ENCODE measurements at regions not wholly inside any gene's neighbourhood (a gene's known extent, or its start where the extent isn't known, plus 50 kb on each side); places are given as distances from the start of the nearest gene placed in this dataset.

DNA sequence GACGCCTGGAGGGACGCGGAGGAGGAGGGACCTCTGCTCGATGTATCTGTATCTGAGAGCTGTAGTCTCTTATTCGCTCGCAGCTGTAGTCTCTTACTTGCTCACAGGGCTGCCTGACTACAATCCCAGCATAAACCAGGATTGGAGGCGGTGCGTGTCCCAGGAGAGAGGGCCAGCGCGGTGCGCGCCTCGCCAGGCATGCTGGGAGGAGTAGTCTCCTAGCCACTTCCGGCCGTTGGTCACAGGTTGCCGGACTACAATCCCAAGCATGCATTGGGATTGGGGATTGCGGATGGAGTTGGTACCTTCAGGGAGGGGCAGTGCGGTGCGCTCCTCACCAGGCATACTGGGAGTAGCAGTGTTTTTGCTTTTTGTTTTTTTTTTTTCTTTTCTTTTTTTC is 421.7 kb upstream of the NUPR2 start:
- DNase-seq (ENCODE audit: low read depth in 1 of 2, low spot score in 2 of 2) (no peak), FAIRE-seq (no peak)
- Histone ChIP-seq H4K20me1 (replicated peaks in 1 of 2; ENCODE audit: control insufficient read depth in 1 of 2, insufficient read depth in 2 of 2, low read length in 2 of 2) (no peaks in the 10 kb centered on the region), H2BK12ac (ENCODE audit: low read depth, low read length) (no peak overlapping the region), H4K91ac (replicated peaks; ENCODE audit: insufficient read length, low read length) (no peak overlapping the region), H3K9me3 (ENCODE audit: insufficient read depth in 2 of 2, low read depth in 1 of 2, low read length in 1 of 2) (peaks cover 71 to 81% of the 10 kb centered on the region in 2 experiments), H2BK120ac (replicated peaks; ENCODE audit: low read depth, low read length) (no peak overlapping the region), H3K27ac (ENCODE audit: low read depth, low read length) (no peak overlapping the region), H3K4ac (replicated peaks; ENCODE audit: insufficient read length, low read depth, low read length) (no peak overlapping the region), H3K14ac (ENCODE audit: insufficient read length) (no peak overlapping the region), H3K4me2 (ENCODE audit: insufficient read depth in 1 of 2, low read depth in 2 of 2, low read length in 2 of 2) (no peak overlapping the region), H3K56ac (replicated peaks; ENCODE audit: insufficient read length, low read depth, low read length) (no peak overlapping the region), H4K5ac (ENCODE audit: insufficient read length, low read depth, low read length) (no peak overlapping the region), H3K36me3 (ENCODE audit: control insufficient read depth in 2 of 4, insufficient read depth in 4 of 4, low read length in 3 of 4) (no peaks in the 10 kb centered on the region), H3K4me1 (replicated peaks in 1 of 4; ENCODE audit: control insufficient read depth in 3 of 4, insufficient read depth in 4 of 4, low read length in 3 of 4) (no peaks in the 10 kb centered on the region), H3K4me3 (ENCODE audit: extremely low read depth in 1 of 4, insufficient read depth in 2 of 4, low read depth in 3 of 4, low read length in 4 of 4) (no peak overlapping the region), H2BK20ac (ENCODE audit: low read length) (no peak overlapping the region), H3K79me2 (ENCODE audit: control insufficient read depth in 1 of 2, insufficient read depth in 2 of 2, low read length in 2 of 2) (no peaks in the 10 kb centered on the region), H3K23me2 (ENCODE audit: low read depth, low read length) (no peaks in the 10 kb centered on the region), H3K18ac (ENCODE audit: extremely low read depth, low read length) (no peak overlapping the region), H3K23ac (ENCODE audit: insufficient read length) (no peak overlapping the region), H2BK15ac (ENCODE audit: low read length) (no peak overlapping the region), H2BK5ac (ENCODE audit: low read depth, low read length) (no peak overlapping the region), H2AK5ac (ENCODE audit: low read depth, low read length) (no peak overlapping the region), H3K27me3 (replicated peaks in 1 of 4; ENCODE audit: control insufficient read depth in 3 of 4, extremely low read depth in 1 of 4, insufficient read depth in 3 of 4, low read length in 3 of 4) (no peaks in the 10 kb centered on the region), H3K79me1 (ENCODE audit: low read depth, low read length) (no peaks in the 10 kb centered on the region), H3K9ac (replicated peaks in 1 of 4; ENCODE audit: extremely low read depth in 1 of 4, low read depth in 3 of 4, low read length in 3 of 4) (no peak overlapping the region), H2AFZ (ENCODE audit: low read length) (no peak overlapping the region), H4K8ac (ENCODE audit: extremely low read depth, insufficient read depth, low read length) (no peak overlapping the region)
- CTCF ChIA-PET (ENCODE audit: partially characterized antibody) = no interaction called here
- WGBS, 2 experiments (ENCODE audit: extremely low coverage in 1 of 2, insufficient coverage in 1 of 2, insufficient read length in 1 of 2, insufficient replicate concordance in 2 of 2, low coverage in 1 of 2, low lambda C conversion rate in 2 of 2, missing lambda C conversion rate in 1 of 2) = 83% methylated on average over 3 of the region's 19 CpGs; no CpG with 5 or more reads in 1 of the 2 experiments
- TF ChIP-seq CREB1 (IDR thresholded peaks at IDR 0.05) (no peak), EGR1 (IDR thresholded peaks at IDR 0.05; ENCODE audit: borderline replicate concordance, low read depth, low read length) (no peak), POU5F1 (IDR thresholded peaks at IDR 0.05; ENCODE audit: low read depth, low read length) (no peak), NANOG (IDR thresholded peaks at IDR 0.05; ENCODE audit: insufficient read depth, low read depth, low read length, poor library complexity, severe bottlenecking) (no peak), TEAD4 (IDR thresholded peaks at IDR 0.05; ENCODE audit: low read depth, low read length) (no peak), ZNF274 (IDR thresholded peaks at IDR 0.05; ENCODE audit: borderline replicate concordance, extremely low read depth, low read length) (no peak), RAD21 (IDR thresholded peaks at IDR 0.05 in 1 of 2, conservative IDR thresholded peaks at IDR 0.05 in 1 of 2; ENCODE audit: low read depth in 2 of 2, low read length in 2 of 2) (no peak), SRF (IDR thresholded peaks at IDR 0.05; ENCODE audit: low read depth, low read length) (no peak), SAP30 (IDR thresholded peaks at IDR 0.05; ENCODE audit: insufficient read depth, insufficient replicate concordance, low read length) (no peak), HDAC6 (IDR thresholded peaks at IDR 0.05; ENCODE audit: low read depth, low read length) (no peak), POLR2AphosphoS5 (IDR thresholded peaks at IDR 0.05; ENCODE audit: low read depth, low read length) (no peak), GTF2F1 (IDR thresholded peaks at IDR 0.05; ENCODE audit: borderline replicate concordance, low read depth, low read length) (no peak)
- TF ChIP-seq, protein P1, sequence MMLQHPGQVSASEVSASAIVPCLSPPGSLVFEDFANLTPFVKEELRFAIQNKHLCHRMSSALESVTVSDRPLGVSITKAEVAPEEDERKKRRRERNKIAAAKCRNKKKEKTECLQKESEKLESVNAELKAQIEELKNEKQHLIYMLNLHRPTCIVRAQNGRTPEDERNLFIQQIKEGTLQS (IDR thresholded peaks at IDR 0.05; ENCODE audit: insufficient read depth, low read depth, low read length) = no peak
- POLR2A ChIA-PET (ENCODE audit: partially characterized antibody) = no interaction called here

All from H1 (cell line).